Stimulated activated memory B cell treated with anti-CD40 and anti-IgM and Interleukin-4, amounts not matched to agents 10 μg/mL and 1 μg/mL and 100 μg/mL, for 72 hours (primary cell): ENCODE measurements at regions not wholly inside any gene's neighbourhood (a gene's known extent, or its start where the extent isn't known, plus 50 kb on each side); places are given as distances from the start of the nearest gene placed in this dataset.
"Not testable (repeated sequence)": the region's sequence is repeated elsewhere in the genome, so short reads cannot be mapped to it uniquely, and the experiment has no call there.

Experiments used
- ATAC-seq: fragments of 150-1000 bp; cut with Tn5 transposase; 2 replicates; pipeline ENCODE4 v1.10.0; 2021
- H3K27ac Mint-ChIP-seq: one replicate; pipeline ENCODE4 v1.8.0; 2022; ENCODE audit warnings: mild to moderate bottlenecking, mixed read lengths
- H3K27me3 Mint-ChIP-seq: one replicate; pipeline ENCODE4 v1.8.0; 2022; ENCODE audit warnings: mixed read lengths
- H3K36me3 Mint-ChIP-seq: one replicate; pipeline ENCODE4 v1.8.0; 2022; ENCODE audit warnings: mixed read lengths
- H3K4me1 Mint-ChIP-seq: one replicate; pipeline ENCODE4 v1.8.0; 2022; ENCODE audit warnings: mixed read lengths
- H3K4me3 Mint-ChIP-seq: one replicate; pipeline ENCODE4 v1.8.0; 2022; ENCODE audit warnings: mild to moderate bottlenecking, moderate library complexity, mixed read lengths
- H3K9me3 Mint-ChIP-seq: one replicate; pipeline ENCODE4 v1.8.0; 2022; ENCODE audit warnings: mixed read lengths

GRCh38 chr14:71552809-71553208 lies 379.4 kb upstream of the RGS6 start:
- Mint-ChIP-seq H3K9me3 (no peaks in the 10 kb centered on the region), H3K36me3 (peaks cover 6% of the 10 kb centered on the region), H3K27ac (peak overlapping the region; percentile 27), H3K4me3 (no peak overlapping the region), H3K4me1 (peaks cover 57% of the 10 kb centered on the region), H3K27me3 (no peaks in the 10 kb centered on the region)
- ATAC-seq: no peak

GRCh38 chr14:71553779-71554178 lies 378.4 kb upstream of the RGS6 start:
- H3K27me3 Mint-ChIP-seq: no peaks in the 10 kb centered on the region
- H3K36me3 Mint-ChIP-seq: peaks cover 11% of the 10 kb centered on the region
- peaks cover 57% of the 10 kb centered on the region for H3K4me1 Mint-ChIP-seq
- H3K27ac Mint-ChIP-seq: peak overlapping the region; percentile 27
- H3K4me3 Mint-ChIP-seq: no peak overlapping the region
- H3K9me3 Mint-ChIP-seq: no peaks in the 10 kb centered on the region
- no peak for ATAC-seq

- H3K27ac Mint-ChIP-seq: peak overlapping the region; percentile 87
- H3K4me3 Mint-ChIP-seq: no peak overlapping the region
- no peaks in the 10 kb centered on the region for H3K9me3 Mint-ChIP-seq
- peaks cover 12% of the 10 kb centered on the region for H3K36me3 Mint-ChIP-seq
- H3K4me1 Mint-ChIP-seq: peaks cover 57% of the 10 kb centered on the region
- no peak for ATAC-seq
- H3K27me3 Mint-ChIP-seq: no peaks in the 10 kb centered on the region
Measured at GRCh38 chr14:71554323-71554722, 377.9 kb upstream of the RGS6 start.

GRCh38 chr14:71554959-71555612 lies 377.1 kb upstream of the RGS6 start:
- peak overlapping the region; percentile 70 for H3K4me3 Mint-ChIP-seq
- H3K9me3 Mint-ChIP-seq: no peaks in the 10 kb centered on the region
- ATAC-seq: peak; percentile 37
- H3K27ac Mint-ChIP-seq: peak overlapping the region; percentile 87
- H3K27me3 Mint-ChIP-seq: no peaks in the 10 kb centered on the region
- peaks cover 12% of the 10 kb centered on the region for H3K36me3 Mint-ChIP-seq
- peaks cover 57% of the 10 kb centered on the region for H3K4me1 Mint-ChIP-seq

- Mint-ChIP-seq H3K9me3 (no peaks in the 10 kb centered on the region), H3K27me3 (no peaks in the 10 kb centered on the region), H3K36me3 (peaks cover 12% of the 10 kb centered on the region)
Measured at GRCh38 chr14:71555654-71556559, 376.3 kb upstream of the RGS6 start.

GRCh38 chr14:71556730-71557129 lies 375.5 kb upstream of the RGS6 start:
- peak overlapping the region; percentile 87 for H3K27ac Mint-ChIP-seq
- H3K27me3 Mint-ChIP-seq: no peaks in the 10 kb centered on the region
- H3K4me3 Mint-ChIP-seq: no peak overlapping the region
- no peak for ATAC-seq
- H3K9me3 Mint-ChIP-seq: no peaks in the 10 kb centered on the region
- H3K36me3 Mint-ChIP-seq: peaks cover 8% of the 10 kb centered on the region
- peaks cover 50% of the 10 kb centered on the region for H3K4me1 Mint-ChIP-seq

More at GRCh38 chr14:71555654-71556559, 376.3 kb upstream of the RGS6 start:
- peak overlapping the region; percentile 70 for H3K4me3 Mint-ChIP-seq
- peak overlapping the region; percentile 87 for H3K27ac Mint-ChIP-seq
- H3K4me1 Mint-ChIP-seq: peaks cover 58% of the 10 kb centered on the region
- ATAC-seq: peak; percentile 96

- Mint-ChIP-seq H3K4me3 (no peak overlapping the region), H3K36me3 (peaks cover 6% of the 10 kb centered on the region), H3K27me3 (no peaks in the 10 kb centered on the region), H3K27ac (peak overlapping the region; percentile 87), H3K9me3 (no peaks in the 10 kb centered on the region), H3K4me1 (peaks cover 48% of the 10 kb centered on the region)
- no peak for ATAC-seq
Measured at GRCh38 chr14:71557351-71557750, 374.9 kb upstream of the RGS6 start.

GRCh38 chr14:71558943-71559342 lies 373.3 kb upstream of the RGS6 start:
- not testable (repeated sequence) for H3K36me3 Mint-ChIP-seq, ATAC-seq, H3K9me3 Mint-ChIP-seq, H3K27me3 Mint-ChIP-seq, H3K4me3 Mint-ChIP-seq, H3K27ac Mint-ChIP-seq
- peaks cover 45% of the 10 kb centered on the region for H3K4me1 Mint-ChIP-seq

GRCh38 chr14:71560751-71561150 lies 371.5 kb upstream of the RGS6 start:
- Mint-ChIP-seq H3K9me3 (peaks cover 3% of the 10 kb centered on the region), H3K36me3 (peaks cover 13% of the 10 kb centered on the region), H3K4me3 (no peak overlapping the region), H3K4me1 (peaks cover 45% of the 10 kb centered on the region), H3K27ac (no peak overlapping the region), H3K27me3 (no peaks in the 10 kb centered on the region)
- no peak for ATAC-seq

- no peaks in the 10 kb centered on the region for H3K27me3 Mint-ChIP-seq
- peak overlapping the region; percentile 24 for H3K27ac Mint-ChIP-seq
- H3K9me3 Mint-ChIP-seq: peaks cover 3% of the 10 kb centered on the region
- no peak overlapping the region for H3K4me3 Mint-ChIP-seq
- no peak for ATAC-seq
- H3K4me1 Mint-ChIP-seq: peaks cover 42% of the 10 kb centered on the region
- peaks cover 9% of the 10 kb centered on the region for H3K36me3 Mint-ChIP-seq
Measured at GRCh38 chr14:71563492-71564153, 368.6 kb upstream of the RGS6 start.

GRCh38 chr14:71566276-71566675 lies 366.0 kb upstream of the RGS6 start:
- peaks cover 35% of the 10 kb centered on the region for H3K4me1 Mint-ChIP-seq
- H3K4me3 Mint-ChIP-seq: peak overlapping the region; percentile 0
- H3K27me3 Mint-ChIP-seq: no peaks in the 10 kb centered on the region
- H3K27ac Mint-ChIP-seq: peak overlapping the region; percentile 31
- peaks cover 3% of the 10 kb centered on the region for H3K9me3 Mint-ChIP-seq
- peak; percentile 70 for ATAC-seq
- H3K36me3 Mint-ChIP-seq: peaks cover 7% of the 10 kb centered on the region

- H3K9me3 Mint-ChIP-seq, H3K27me3 Mint-ChIP-seq, H3K36me3 Mint-ChIP-seq, H3K27ac Mint-ChIP-seq, H3K4me3 Mint-ChIP-seq, ATAC-seq: not testable (repeated sequence)
- H3K4me1 Mint-ChIP-seq: peaks cover 44% of the 10 kb centered on the region
Measured at GRCh38 chr14:71567499-71568133, 364.6 kb upstream of the RGS6 start.

- H3K4me3 Mint-ChIP-seq: no peak overlapping the region
- H3K4me1 Mint-ChIP-seq: peaks cover 45% of the 10 kb centered on the region
- H3K27ac Mint-ChIP-seq: no peak overlapping the region
- ATAC-seq: no peak
- no peaks in the 10 kb centered on the region for H3K9me3 Mint-ChIP-seq
- peaks cover 24% of the 10 kb centered on the region for H3K36me3 Mint-ChIP-seq
- no peaks in the 10 kb centered on the region for H3K27me3 Mint-ChIP-seq
Measured at GRCh38 chr14:71574976-71575375, 357.3 kb upstream of the RGS6 start.

- Mint-ChIP-seq H3K4me3 (no peak overlapping the region), H3K9me3 (no peaks in the 10 kb centered on the region), H3K27ac (no peak overlapping the region), H3K36me3 (peaks cover 24% of the 10 kb centered on the region), H3K27me3 (no peaks in the 10 kb centered on the region), H3K4me1 (peaks cover 50% of the 10 kb centered on the region)
- ATAC-seq: no peak
Measured at GRCh38 chr14:71576472-71576871, 355.8 kb upstream of the RGS6 start.

- ATAC-seq: no peak
- Mint-ChIP-seq H3K9me3 (no peaks in the 10 kb centered on the region), H3K4me1 (peaks cover 36% of the 10 kb centered on the region), H3K36me3 (peaks cover 19% of the 10 kb centered on the region), H3K4me3 (no peak overlapping the region), H3K27ac (no peak overlapping the region), H3K27me3 (no peaks in the 10 kb centered on the region)
Measured at GRCh38 chr14:71579331-71579730, 352.9 kb upstream of the RGS6 start.
